GM19023 (cell line): ENCODE measurements at regions not wholly inside any gene's neighbourhood (a gene's known extent, or its start where the extent isn't known, plus 50 kb on each side); places are given as distances from the start of the nearest gene placed in this dataset.

Experiments used
- ATAC-seq: cut with Tn5 transposase; IDR thresholded peaks from one replicate; pipeline ENCODE4 v1.9.1; 2021; ENCODE audit warnings: mild to moderate bottlenecking, moderate library complexity; ENCODE audit not compliant: unreplicated experiment

- ATAC-seq: no peak
These were observed 66.1 kb upstream of the CXADR start for GRCh38 chr21:17446737-17447136.

GRCh38 chr21:17449701-17450100 is 63.1 kb upstream of the CXADR start:
- ATAC-seq: no peak

- ATAC-seq: no peak
These were observed 61.4 kb upstream of the CXADR start for GRCh38 chr21:17451364-17451891.

GRCh38 chr21:17454315-17455027 is 58.4 kb upstream of the CXADR start:
- peak; percentile 50 for ATAC-seq

GRCh38 chr21:17455028-17455353 is 57.9 kb upstream of the CXADR start:
- no peak for ATAC-seq

- ATAC-seq: no peak
These were observed 57.4 kb upstream of the CXADR start for GRCh38 chr21:17455451-17455850.

GRCh38 chr21:17458279-17458678 is 54.6 kb upstream of the CXADR start:
- no peak for ATAC-seq

- no peak for ATAC-seq
These were observed 52.7 kb upstream of the CXADR start for GRCh38 chr21:17460094-17460493.

- ATAC-seq: no peak
These were observed 51.8 kb upstream of the CXADR start for GRCh38 chr21:17461014-17461413.

GRCh38 chr21:17461582-17461981 is 51.3 kb upstream of the CXADR start:
- no peak for ATAC-seq

GRCh38 chr21:17462276-17462981 is 50.4 kb upstream of the CXADR start:
- no peak for ATAC-seq
